Activated CD8-positive, alpha-beta memory T cell treated with anti-CD3 and anti-CD28 coated beads for 48 hours (primary cell): ENCODE measurements at regions not wholly inside any gene's neighbourhood (a gene's known extent, or its start where the extent isn't known, plus 50 kb on each side); places are given as distances from the start of the nearest gene placed in this dataset.
"Not testable (repeated sequence)": the region's sequence is repeated elsewhere in the genome, so short reads cannot be mapped to it uniquely, and the experiment has no call there.

Experiments used
- DNase-seq, 3 experiments: peaks; one replicate each; pipeline ENCODE4 v3.0.0-alpha.2; 2020; ENCODE audit warnings: low read depth in 2 of 3, low spot score in 2 of 3

DNA sequence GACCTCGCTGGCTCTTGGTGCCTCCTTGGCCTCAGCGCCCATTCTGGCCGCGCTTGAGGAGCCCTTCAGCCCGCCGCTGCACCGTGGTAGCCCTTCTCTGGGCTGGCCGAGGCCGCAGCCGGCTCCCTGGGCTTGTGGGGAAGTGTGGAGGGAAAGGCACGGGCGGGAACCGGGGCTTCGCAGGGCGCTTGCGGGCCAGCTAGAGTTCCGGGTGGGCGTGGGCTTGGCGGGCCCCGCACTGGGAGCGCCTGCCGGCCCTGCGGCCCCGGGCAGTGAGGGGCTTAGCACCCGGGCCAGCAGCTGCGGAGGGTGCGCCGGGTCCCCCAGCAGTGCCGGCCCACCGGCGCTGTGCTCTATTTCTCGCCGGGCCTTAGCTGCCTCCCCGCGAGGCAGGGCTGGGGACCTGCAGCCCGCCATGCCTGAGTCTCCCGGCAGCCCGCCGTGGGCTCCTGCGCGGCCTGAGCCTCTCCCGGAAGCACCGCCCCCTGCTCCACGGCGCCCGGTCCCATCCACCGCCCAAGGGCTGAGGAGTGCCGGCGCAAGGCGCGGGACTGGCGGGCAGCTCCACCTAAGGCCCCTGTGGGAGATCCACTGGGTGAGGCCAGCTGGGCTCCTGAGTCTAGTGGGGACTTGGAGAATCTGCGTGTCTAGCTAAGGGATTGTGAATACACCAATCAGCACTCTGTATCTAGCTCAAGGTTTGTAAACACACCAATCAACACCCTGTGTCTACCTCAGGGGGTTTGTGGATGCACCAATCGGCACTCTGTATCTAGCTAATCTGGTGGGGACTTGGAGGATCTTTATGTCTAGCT, 141.1 kb downstream of the SLCO4C1 start:
- not testable (repeated sequence) for DNase-seq

- no peak for DNase-seq
These were observed 141.8 kb downstream of the SLCO4C1 start for GRCh38 chr5:102154291-102154690.

DNA sequence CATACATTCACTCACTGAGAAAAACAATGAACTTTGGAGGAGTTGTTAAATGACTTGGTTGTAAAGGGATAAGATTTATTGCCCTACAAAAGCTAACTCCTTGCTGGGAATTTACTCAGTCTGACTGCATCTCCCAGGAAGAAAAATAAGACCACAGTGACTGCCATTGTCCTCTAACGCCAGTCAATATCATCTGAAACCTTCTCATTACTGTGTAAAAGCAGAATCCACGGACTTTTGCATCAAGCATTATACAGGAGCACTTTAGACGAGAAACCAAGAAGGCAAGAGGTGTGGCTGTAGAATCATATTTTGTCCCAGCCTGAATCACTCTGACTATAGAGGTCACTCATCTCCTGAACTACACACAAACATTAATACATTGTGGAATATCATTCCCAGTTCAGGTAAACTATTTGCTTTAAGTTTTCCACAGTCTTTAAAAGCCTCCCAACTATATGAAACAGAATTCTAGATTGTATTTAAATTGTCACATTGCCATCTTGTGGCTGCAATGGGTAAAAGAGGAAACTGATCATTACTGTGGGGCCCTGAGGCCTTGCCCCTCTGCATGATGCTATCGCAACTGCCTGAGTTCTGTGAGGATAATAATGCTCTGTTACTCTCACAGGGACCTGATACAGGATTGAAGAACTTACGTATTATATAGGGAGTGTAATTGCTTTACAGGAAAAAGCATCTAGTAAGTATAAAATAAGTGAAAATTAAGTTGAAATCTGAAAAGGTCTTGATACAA, 142.9 kb downstream of the SLCO4C1 start:
- no peak for DNase-seq

GRCh38 chr5:102139029-102139428, 157.1 kb downstream of the SLCO4C1 start:
- no peak for DNase-seq

DNA sequence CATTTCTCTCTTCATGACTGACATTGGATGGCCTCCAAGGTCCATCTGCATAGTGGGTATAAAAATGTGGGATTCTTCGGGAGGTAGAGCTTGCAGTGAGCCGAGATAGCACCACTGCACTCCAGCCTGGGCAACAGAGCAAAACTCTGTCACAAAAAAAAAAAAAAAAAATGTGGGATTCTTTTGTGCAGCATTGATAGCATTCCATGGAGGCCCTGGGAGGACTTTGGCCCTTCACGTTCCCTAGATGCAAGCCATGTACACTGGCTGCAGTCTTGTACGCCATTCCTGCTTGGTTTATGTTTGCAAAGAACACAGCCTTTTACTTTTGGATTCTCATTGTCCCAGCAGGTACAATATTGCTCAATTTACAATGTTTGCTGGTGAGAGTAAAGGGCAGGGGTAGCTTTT, 157.8 kb downstream of the SLCO4C1 start:
- DNase-seq, result no peak

GRCh38 chr5:102130890-102131289, 165.2 kb downstream of the SLCO4C1 start:
- DNase-seq, result no peak

GRCh38 chr5:102130386-102130785, 165.7 kb downstream of the SLCO4C1 start:
- DNase-seq, result no peak

DNA sequence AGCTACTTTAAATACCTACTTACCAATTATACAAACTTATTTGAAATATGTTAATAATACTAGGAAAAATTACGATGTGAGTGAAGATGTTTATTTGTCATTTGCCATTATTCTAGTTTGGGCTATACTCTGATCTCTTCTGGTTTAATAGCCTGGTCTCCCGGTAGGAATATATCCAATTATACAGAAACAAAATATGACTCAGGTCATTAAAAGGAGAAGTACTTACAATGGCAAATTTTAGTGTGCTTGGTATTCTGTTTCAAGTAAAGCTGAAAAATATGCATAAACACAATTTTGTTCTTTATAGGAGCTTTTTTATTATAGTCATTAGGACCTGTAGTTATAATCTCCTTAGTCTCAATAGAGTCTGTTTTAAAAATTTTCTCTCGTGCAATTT, 176.8 kb downstream of the SLCO4C1 start:
- no peak for DNase-seq

DNA sequence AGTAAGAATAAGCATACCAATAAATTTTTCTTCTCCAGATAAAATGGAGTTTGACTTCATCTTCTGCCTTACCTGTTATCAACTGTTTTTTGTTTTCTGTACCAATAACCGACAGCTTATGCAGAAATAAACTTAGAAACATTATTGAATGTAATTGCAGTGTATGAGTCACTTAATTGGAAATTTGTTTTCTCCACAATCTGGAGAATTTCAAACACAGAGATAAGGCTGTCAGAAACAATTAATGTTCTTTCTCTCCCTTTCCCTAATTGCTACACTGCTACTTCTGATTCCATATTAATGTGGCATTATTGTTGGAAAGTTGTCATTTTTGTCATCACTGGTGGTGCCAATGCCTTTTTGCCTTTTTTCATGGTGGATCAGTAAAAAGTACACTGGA, 180.3 kb downstream of the SLCO4C1 start:
- DNase-seq, result no peak

GRCh38 chr5:102114525-102115069, 181.5 kb downstream of the SLCO4C1 start:
- no peak for DNase-seq

- DNase-seq, result no peak
These were observed 188.2 kb downstream of the SLCO4C1 start for GRCh38 chr5:102107865-102108264.

GRCh38 chr5:102106599-102106998, 189.5 kb downstream of the SLCO4C1 start:
- no peak for DNase-seq

DNA sequence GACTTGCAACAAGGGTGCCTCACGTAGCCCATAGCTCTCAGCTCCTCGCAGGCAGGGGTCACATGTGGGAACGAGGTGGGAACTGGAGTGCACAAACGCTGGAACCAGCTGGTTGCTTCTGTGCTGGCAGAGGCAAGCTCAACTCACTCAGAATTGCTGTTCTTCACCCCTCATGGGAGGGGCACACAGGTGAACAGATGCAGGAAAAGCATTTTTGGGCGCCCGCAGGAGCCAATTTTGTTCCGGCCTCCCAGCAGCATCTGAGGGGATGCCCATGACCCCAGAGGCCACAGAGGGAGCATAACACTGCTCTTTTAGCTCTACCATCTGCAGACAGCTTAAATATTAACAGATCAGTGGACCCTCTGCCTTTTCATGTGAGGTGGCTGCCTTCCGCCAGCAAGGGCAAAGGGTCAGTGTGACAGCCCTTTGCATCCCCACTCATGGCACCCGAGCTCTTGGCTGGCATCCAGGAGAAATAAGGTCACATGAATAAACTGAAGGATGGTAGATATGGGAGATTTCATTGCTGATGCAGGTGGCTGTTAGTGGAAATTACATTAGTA, 196.2 kb downstream of the SLCO4C1 start:
- no peak for DNase-seq

DNA sequence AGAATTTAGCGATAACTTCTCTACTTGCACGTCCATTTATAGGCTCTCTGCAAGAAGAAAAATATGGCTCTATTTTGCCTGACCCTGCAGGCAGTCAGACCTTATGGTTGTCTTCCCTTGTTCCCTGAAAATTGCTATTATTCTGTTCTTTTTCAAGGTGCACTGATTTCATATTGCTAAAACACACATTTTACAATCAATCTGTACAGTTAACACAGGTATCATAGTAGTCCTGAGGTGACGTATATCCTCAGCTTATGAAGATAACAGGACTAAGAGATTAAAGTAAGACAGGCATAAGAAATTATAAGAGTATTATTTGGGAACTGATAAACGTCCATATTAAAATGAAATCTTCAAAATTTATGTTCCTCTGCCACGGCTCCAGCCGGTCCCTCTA, 197.0 kb downstream of the SLCO4C1 start:
- not testable (repeated sequence) for DNase-seq

GRCh38 chr5:102098606-102099005, 197.5 kb downstream of the SLCO4C1 start:
- DNase-seq, result not testable (repeated sequence)

- no peak for DNase-seq
These were observed 205.3 kb downstream of the SLCO4C1 start for GRCh38 chr5:102090770-102091169.

DNA sequence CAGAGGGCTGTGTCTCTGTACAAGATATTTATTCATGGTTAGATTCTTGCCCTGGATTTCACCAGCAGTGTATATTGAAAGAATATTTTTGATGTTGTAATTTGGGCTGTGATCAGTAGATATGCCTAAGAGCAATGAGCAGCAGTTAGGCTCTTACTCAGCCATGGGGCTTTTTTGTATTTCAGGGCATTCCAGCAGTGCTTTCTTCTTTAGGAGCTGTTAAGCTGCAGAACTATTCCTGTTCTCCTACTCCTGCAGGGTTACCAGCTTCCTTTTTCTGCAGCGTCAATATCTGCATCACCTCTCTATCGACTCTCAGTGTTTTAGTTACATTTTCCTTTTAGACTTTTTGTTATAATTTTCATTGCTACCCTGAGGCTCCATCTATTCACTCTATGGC, 206.2 kb downstream of the SLCO4C1 start:
- DNase-seq, result no peak

DNA sequence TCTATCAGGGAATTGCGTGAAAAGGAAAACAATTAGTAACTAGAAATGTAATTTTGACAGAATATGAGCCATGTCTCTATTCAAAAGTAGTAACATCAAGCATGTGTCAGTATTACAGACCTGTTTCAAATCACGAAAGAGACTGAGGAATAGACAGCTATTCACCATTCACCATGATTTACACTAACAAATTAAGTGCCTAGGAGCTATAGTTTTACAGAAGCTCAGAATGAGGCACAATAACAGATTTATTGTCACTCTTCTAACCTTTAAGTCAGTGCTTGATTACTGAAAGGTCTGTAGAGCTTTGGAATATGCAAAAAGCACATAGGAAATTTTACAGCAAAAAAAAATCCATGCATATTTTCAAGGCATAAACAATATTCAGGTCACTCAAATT, 208.2 kb downstream of the SLCO4C1 start:
- no peak for DNase-seq

DNA sequence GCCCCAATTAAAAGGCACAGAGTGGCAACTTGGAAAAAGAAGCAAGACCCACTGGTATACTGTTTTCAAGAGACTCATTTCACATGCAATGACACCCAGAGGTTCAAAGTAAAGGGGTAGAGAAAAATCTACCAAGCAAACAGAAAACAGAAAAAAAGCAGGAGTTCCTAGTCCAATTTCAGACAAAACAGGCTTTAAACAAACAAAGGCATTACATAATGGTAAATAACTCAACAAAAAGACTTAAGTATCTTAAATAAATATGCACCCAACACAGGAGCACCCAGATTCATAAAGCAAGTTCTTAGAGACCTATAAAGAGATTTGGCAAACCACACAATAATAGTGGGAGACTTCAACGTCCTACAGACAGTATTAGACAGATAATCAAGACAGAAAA, 215.8 kb downstream of the SLCO4C1 start:
- DNase-seq, result no peak

DNA sequence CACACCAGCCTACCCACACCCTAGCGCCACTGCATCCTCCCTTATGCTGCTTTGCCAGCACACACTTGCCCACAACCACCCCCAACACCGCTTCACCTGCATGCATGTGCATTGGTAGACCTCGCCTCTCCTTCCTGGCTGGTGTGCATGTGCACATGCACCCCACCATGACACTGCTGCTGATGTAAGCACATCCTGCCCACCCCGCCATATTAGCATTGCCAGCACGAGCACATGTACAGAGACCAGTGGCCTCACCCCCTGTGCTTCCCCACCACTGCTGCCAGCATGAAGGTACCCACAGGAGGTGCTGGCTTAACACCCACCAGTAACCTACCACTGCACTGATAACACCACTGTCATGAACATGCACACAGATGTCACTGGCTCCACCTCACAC, 218.2 kb downstream of the SLCO4C1 start:
- no peak for DNase-seq

GRCh38 chr5:102069974-102070373, 226.1 kb downstream of the SLCO4C1 start:
- DNase-seq, result no peak

- no peak for DNase-seq
These were observed 227.2 kb downstream of the SLCO4C1 start for GRCh38 chr5:102068870-102069269.
